ENCODE measurements at regions not wholly inside any gene's neighbourhood (a gene's known extent, or its start where the extent isn't known, plus 50 kb on each side); places are given as distances from the start of the nearest gene placed in this dataset.

DNA sequence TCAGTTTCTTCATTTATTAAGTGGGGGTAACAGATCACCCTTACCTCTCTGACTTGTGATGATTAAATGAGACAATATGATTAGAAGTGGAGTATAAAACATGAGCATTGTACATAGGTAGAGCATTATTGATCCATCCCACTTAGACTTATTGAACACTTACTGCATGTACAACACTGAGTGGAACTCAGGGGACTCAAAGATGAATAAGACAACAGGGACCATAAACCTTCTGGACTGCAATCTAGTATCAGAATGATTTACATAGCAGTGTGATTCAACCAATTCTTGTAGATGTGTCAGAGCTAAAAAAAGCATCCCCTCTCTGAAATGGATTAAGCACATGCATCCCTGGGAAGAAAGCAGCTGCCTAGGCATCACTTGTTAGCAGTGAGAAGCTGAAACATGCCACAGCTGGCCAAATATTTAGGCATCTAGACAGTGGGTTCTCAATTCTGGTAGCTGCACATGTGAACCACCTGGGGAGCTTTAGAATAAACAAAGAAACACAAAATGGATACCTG, 111.5 kb downstream of the CYRIA start:
- TF ChIP-seq, protein P1, sequence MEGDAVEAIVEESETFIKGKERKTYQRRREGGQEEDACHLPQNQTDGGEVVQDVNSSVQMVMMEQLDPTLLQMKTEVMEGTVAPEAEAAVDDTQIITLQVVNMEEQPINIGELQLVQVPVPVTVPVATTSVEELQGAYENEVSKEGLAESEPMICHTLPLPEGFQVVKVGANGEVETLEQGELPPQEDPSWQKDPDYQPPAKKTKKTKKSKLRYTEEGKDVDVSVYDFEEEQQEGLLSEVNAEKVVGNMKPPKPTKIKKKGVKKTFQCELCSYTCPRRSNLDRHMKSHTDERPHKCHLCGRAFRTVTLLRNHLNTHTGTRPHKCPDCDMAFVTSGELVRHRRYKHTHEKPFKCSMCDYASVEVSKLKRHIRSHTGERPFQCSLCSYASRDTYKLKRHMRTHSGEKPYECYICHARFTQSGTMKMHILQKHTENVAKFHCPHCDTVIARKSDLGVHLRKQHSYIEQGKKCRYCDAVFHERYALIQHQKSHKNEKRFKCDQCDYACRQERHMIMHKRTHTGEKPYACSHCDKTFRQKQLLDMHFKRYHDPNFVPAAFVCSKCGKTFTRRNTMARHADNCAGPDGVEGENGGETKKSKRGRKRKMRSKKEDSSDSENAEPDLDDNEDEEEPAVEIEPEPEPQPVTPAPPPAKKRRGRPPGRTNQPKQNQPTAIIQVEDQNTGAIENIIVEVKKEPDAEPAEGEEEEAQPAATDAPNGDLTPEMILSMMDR (conservative IDR thresholded peaks at IDR 0.05; ENCODE audit: low read depth, low read length), result no peak
- no peak overlapping the region for H3K4me3 ChIP-seq (ENCODE audit: low read depth, low read length)
- DNase-seq (ENCODE audit: low read depth), result no peak

DNA sequence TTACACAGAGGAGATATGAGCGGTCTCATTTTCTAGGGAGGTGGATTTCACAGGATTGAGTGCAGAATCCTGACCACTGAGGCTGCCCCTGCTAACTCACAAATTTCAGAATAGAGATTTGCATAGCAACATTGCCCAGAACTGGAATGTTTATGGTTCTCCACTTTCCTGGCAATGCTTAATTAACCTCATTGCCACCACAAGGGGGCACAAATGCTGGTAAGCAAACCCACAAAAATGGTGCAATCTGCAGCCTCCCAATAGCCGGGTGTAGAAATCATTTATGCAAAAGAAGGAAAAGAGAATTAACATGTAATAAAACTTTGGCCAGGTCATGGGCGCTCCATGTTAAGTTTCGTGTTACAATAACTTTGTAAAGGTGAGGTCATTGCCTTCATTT, 112.4 kb downstream of the CYRIA start:
- no peak overlapping the region for H3K4me3 ChIP-seq (ENCODE audit: low read depth, low read length)
- TF ChIP-seq, protein P1 (conservative IDR thresholded peaks at IDR 0.05; ENCODE audit: low read depth, low read length), result peak; percentile 72
- peak; percentile 71 for DNase-seq (ENCODE audit: low read depth)

DNA sequence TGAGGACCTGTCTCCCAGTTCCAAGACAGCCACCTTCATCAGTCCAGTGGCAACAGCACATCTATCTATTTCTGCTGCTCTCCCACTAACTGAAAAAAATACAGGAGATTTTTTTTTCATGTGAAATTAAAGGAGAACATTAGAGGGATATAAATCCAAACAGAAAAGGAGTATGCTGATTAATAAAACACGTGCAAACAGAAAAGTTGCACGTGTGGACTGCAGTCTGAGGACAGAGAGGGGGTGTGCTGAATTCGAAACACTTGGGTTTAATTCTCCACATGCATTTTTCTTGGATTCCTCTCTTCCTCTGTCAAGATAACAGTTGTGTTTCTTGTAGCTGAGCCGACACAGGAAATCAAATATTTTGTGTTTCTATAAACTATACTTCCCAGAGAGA, 113.4 kb downstream of the CYRIA start:
- TF ChIP-seq, protein P1 (conservative IDR thresholded peaks at IDR 0.05; ENCODE audit: low read depth, low read length), result no peak
- H3K4me3 ChIP-seq (ENCODE audit: low read depth, low read length), result no peak overlapping the region
- no peak for DNase-seq (ENCODE audit: low read depth)

DNA sequence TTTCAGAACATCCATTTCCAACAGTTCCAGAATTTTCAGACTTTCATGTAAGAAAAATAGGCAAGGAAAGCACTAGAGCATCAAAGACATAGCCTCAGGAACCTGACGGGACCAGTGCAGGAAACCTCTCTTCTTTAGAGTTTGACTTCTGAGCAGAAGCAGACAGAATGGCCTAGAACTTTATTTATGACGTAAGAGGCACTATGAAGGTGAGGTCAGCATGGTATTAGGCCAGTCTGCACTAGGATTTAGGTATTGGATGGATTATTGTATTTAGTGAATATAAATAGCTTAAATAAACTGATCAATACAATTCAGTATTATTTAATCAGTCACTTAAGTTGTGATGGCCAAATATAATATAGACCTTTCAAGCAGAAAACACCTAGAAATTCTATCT, 117.6 kb downstream of the CYRIA start:
- TF ChIP-seq, protein P1 (conservative IDR thresholded peaks at IDR 0.05; ENCODE audit: low read depth, low read length), result no peak
- no peak for DNase-seq (ENCODE audit: low read depth)
- no peak overlapping the region for H3K4me3 ChIP-seq (ENCODE audit: low read depth, low read length)

DNA sequence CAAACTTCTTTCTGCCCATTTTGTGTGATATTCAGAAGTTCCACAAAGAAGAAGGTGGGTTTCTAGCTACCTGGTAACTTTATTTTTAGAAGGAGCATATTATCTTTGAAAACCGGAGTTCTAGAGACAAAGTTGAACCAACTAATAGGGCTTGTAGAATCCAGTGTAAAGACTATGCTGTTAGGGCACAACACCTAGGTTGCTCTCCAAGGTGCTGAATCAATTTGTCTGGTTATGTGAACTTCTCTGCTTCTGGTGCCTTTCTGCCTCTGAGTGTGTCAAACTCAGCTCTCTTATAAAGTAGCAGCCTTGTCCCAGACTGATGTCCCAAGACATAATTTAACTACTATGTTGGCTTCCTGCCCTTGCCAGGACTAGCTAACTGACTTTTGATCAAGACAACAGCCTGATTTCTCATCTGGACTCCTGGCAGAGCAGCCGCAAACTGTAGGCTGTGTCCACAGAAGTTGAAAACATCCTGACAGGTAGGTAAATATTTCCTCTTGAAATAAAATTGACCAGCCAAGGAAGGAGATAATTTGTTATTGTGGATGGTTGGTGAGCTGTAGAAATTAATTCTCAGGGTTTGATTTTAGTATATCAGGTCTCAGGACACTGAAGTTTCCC, 119.4 kb downstream of the CYRIA start:
- peak; percentile 64 for DNase-seq (ENCODE audit: low read depth)
- TF ChIP-seq, protein P1 (conservative IDR thresholded peaks at IDR 0.05; ENCODE audit: low read depth, low read length), result no peak

DNA sequence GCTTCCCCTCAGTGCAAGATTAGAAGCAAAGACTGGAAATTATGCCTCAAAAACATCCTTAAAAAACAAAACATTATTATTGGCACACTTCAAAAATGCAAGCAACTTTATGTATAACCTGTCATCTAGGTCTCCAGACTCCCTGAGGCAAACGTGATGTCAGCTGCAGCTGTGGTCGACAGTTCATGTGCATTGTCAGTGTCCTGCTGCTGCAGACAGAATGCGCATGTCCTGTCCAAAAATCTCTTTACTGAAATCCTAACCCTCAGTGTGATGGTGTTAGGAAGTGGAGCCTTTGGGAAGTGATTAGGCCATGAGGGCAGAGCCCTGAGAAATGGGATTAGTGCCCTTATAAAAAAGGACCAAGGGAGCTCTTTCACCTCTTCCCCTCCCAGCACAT, 126.9 kb downstream of the CYRIA start:
- TF ChIP-seq, protein P1 (conservative IDR thresholded peaks at IDR 0.05; ENCODE audit: low read depth, low read length), result no peak
- no peak for DNase-seq (ENCODE audit: low read depth)
- H3K4me3 ChIP-seq (ENCODE audit: low read depth, low read length), result no peak overlapping the region

More for the DNA sequence above, 119.4 kb downstream of the CYRIA start:
- H3K4me3 ChIP-seq (ENCODE audit: low read depth, low read length), result no peak overlapping the region

DNA sequence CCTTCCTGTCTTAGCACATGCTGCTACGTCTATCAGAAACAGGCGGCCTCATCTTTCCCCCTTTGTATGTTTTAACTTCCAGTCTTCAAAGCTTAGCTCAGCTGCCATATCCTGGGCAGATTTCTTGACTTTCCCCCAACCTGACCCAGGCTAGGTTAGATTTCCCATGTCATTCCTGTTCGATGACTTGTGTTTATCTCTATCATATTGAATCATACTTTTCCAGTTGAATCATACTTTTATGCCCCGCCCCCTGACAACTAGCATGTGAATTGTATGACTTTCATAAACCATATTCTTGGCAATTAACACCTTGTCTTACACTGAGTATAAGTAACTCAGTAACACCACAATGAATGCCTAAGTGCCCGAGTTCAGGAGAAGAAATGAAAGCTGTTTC, 128.3 kb downstream of the CYRIA start:
- TF ChIP-seq, protein P1 (conservative IDR thresholded peaks at IDR 0.05; ENCODE audit: low read depth, low read length), result no peak
- peak; percentile 36 for DNase-seq (ENCODE audit: low read depth)
- H3K4me3 ChIP-seq (ENCODE audit: low read depth, low read length), result no peak overlapping the region

Data from choroid plexus epithelial cell (primary cell).